ENCODE measurements at regions not wholly inside any gene's neighbourhood (a gene's known extent, or its start where the extent isn't known, plus 50 kb on each side); places are given as distances from the start of the nearest gene placed in this dataset.

DNA sequence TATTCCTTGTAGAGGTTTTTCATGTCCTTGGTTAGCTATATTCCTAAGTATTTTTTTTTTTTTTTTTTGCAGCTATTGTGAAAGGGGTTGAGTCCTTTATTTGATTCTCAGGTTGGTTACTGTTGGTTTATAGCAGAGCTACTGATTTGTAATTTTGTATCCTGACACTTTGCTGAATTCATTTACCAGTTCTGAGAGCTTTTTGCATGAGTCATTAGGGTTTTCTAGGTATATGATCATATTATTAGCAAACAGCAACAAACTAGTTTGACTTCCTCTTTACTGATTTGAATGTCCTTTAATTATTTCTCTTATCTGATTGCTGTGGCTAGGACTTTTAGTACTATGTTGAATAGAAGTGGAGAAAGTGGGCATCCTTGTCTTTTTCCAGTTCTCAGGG, 737.4 kb downstream of the ZNF385D start:
- Histone ChIP-seq H3K27ac (ENCODE audit: insufficient read depth, low read length) (no peak overlapping the region), H3K4me3 (ENCODE audit: insufficient read depth, low read depth, low read length) (no peak overlapping the region)
- ATAC-seq (ENCODE audit: low read depth) = no peak

More for the DNA sequence above, 737.4 kb downstream of the ZNF385D start:
- Histone ChIP-seq H3K27me3 (ENCODE audit: control insufficient read depth, insufficient read depth, low read length) (no peaks in the 10 kb centered on the region), H3K23ac (ENCODE audit: low read depth, low read length) (no peak overlapping the region), H3K4ac (ENCODE audit: low read depth, low read length) (no peak overlapping the region), H3K9me1 (ENCODE audit: insufficient read depth, low read length) (no peaks in the 10 kb centered on the region), H4K8ac (ENCODE audit: low read depth in 2 of 2, low read length in 2 of 2) (no peak overlapping the region), H3K14ac (replicated peaks; ENCODE audit: low read depth, low read length) (no peak overlapping the region), H2BK120ac (ENCODE audit: low read depth, low read length) (no peak overlapping the region), H4K20me1 (ENCODE audit: insufficient read depth, low read length) (no peaks in the 10 kb centered on the region), H2BK20ac (ENCODE audit: low read depth, low read length) (no peak overlapping the region), H3K36me3 (ENCODE audit: control insufficient read depth, insufficient read depth, low read length) (no peaks in the 10 kb centered on the region), H2AK9ac (replicated peaks; ENCODE audit: low read depth, low read length, poor library complexity) (no peak overlapping the region), H4K91ac (ENCODE audit: insufficient read depth, low read depth, low read length) (no peak overlapping the region), H2BK15ac (ENCODE audit: low read depth, low read length) (no peak overlapping the region), H3K79me1 (ENCODE audit: low read depth in 1 of 2, low read length in 2 of 2) (no peaks in the 10 kb centered on the region), H3K4me1 (ENCODE audit: control insufficient read depth, insufficient read depth, low read length) (no peaks in the 10 kb centered on the region), H2BK5ac (ENCODE audit: low read depth, low read length, poor library complexity, severe bottlenecking) (no peak overlapping the region), H2AFZ (replicated peaks; ENCODE audit: low read length, poor library complexity) (no peak overlapping the region), H3K4me2 (ENCODE audit: low read depth, low read length) (no peak overlapping the region), H4K5ac (ENCODE audit: low read depth, low read length) (no peak overlapping the region), H2AK5ac (ENCODE audit: low read depth, low read length) (no peak overlapping the region), H3K9me3 (ENCODE audit: control insufficient read depth, insufficient read depth, low read length) (peaks cover 7% of the 10 kb centered on the region), H3K56ac (ENCODE audit: extremely low read depth, insufficient read depth, low read length) (no peak overlapping the region), H3K9ac (ENCODE audit: low read depth, low read length) (no peak overlapping the region), H3K18ac (ENCODE audit: low read depth, low read length) (no peak overlapping the region)
- in situ Hi-C loops (cut with MboI; ENCODE audit: low sequenced_read_pairs) (no loop called here), intact Hi-C loops (cut with micrococcal nuclease) (no loop called here), dilution Hi-C loops (cut with HindIII; ENCODE audit: low sequenced_read_pairs, unreplicated experiment) (no loop called here)
- ChIA-PET CTCF (interaction anchor here (0.7 kb wide), 1 partner anchor 96 kb away, joined by 5 read pairs; no protein-coding TSS in a partner anchor), POLR2A (ENCODE audit: unreplicated experiment) (no interaction called here)
- BruUV-seq (replicated peaks) = no TSS peak
- TF ChIP-seq RAD21 (IDR thresholded peaks at IDR 0.05; ENCODE audit: low read length) = no peak
- TF ChIP-seq POLR2A (IDR thresholded peaks at IDR 0.05; ENCODE audit: low read depth, low read length) = no peak
- DNase-seq = no peak
